Natural killer cell treated with Interleukin-12 subunit alpha and Interleukin-12 subunit beta and Interleukin-15 and Interleukin-18, amount 100 ng/mL, for 72 hours (primary cell): ENCODE measurements at regions not wholly inside any gene's neighbourhood (a gene's known extent, or its start where the extent isn't known, plus 50 kb on each side); places are given as distances from the start of the nearest gene placed in this dataset.

Experiments used
- ATAC-seq, 2 donors: fragments of 150-1000 bp; cut with Tn5 transposase in 1 of 2; sonication (Bioruptor Pico), chemical (Tn5 transposase) in 1 of 2; 2 replicates each; pipeline ENCODE4 v1.10.0; 2021
- DNase-seq: peaks from one replicate; pipeline ENCODE4 v3.0.0; 2022; ENCODE audit warnings: low spot score
- H3K27ac Mint-ChIP-seq, 2 donors: 1 replicate in 1 of 2; 2 replicates in 1 of 2; pipeline ENCODE4 v1.8.0; 2022; ENCODE audit warnings: mixed read lengths in 2 of 2, mild to moderate bottlenecking in 1 of 2, moderate library complexity in 1 of 2
- H3K27me3 Mint-ChIP-seq, 2 donors: 1 replicate in 1 of 2; 2 replicates in 1 of 2; pipeline ENCODE4 v1.8.0; 2022; ENCODE audit warnings: mixed read lengths in 2 of 2
- H3K36me3 Mint-ChIP-seq: one replicate; pipeline ENCODE4 v1.8.0; 2022; ENCODE audit warnings: mixed read lengths
- H3K4me1 Mint-ChIP-seq, 2 donors: 1 replicate in 1 of 2; 2 replicates in 1 of 2; pipeline ENCODE4 v1.8.0; 2022; ENCODE audit warnings: low read depth in 2 of 2, mixed read lengths in 2 of 2, mild to moderate bottlenecking in 1 of 2
- H3K4me3 Mint-ChIP-seq: one replicate; pipeline ENCODE4 v1.8.0; 2022; ENCODE audit warnings: mixed read lengths
- H3K9me3 Mint-ChIP-seq: 2 replicates; pipeline ENCODE4 v1.8.0; 2022; ENCODE audit warnings: mixed read lengths

GRCh38 chr12:45634273-45634917 is 95.1 kb upstream of the ARID2 start:
- peak; percentile 66 to 83 for ATAC-seq
- H3K4me3 Mint-ChIP-seq: peak overlapping the region; percentile 28

GRCh38 chr12:45637242-45637641 is 92.3 kb upstream of the ARID2 start:
- Mint-ChIP-seq H3K36me3 (no peaks in the 10 kb centered on the region), H3K9me3 (no peaks in the 10 kb centered on the region), H3K27me3 (no peaks in the 10 kb centered on the region)

More at GRCh38 chr12:45634273-45634917, 95.1 kb upstream of the ARID2 start:
- Mint-ChIP-seq H3K9me3 (no peaks in the 10 kb centered on the region), H3K27me3 (no peaks in the 10 kb centered on the region), H3K36me3 (no peaks in the 10 kb centered on the region), H3K4me1 (peaks cover 40 to 55% of the 10 kb centered on the region in 2 donors), H3K27ac (peak overlapping the region; percentile 40 to 89)
- no peak for DNase-seq

GRCh38 chr12:45637706-45638105 is 91.8 kb upstream of the ARID2 start:
- Mint-ChIP-seq H3K27ac (no peak overlapping the region), H3K27me3 (no peaks in the 10 kb centered on the region), H3K9me3 (no peaks in the 10 kb centered on the region), H3K4me3 (no peak overlapping the region), H3K36me3 (no peaks in the 10 kb centered on the region), H3K4me1 (peaks cover 28 to 42% of the 10 kb centered on the region in 2 donors)
- DNase-seq (no peak), ATAC-seq (no peak)

More at GRCh38 chr12:45637242-45637641, 92.3 kb upstream of the ARID2 start:
- peaks cover 28 to 42% of the 10 kb centered on the region in 2 donors for H3K4me1 Mint-ChIP-seq
- H3K4me3 Mint-ChIP-seq: no peak overlapping the region
- no peak for ATAC-seq
- H3K27ac Mint-ChIP-seq: no peak overlapping the region
- no peak for DNase-seq

GRCh38 chr12:45638386-45638785 is 91.1 kb upstream of the ARID2 start:
- H3K4me1 Mint-ChIP-seq: peaks cover 25 to 40% of the 10 kb centered on the region in 2 donors
- no peaks in the 10 kb centered on the region for H3K9me3 Mint-ChIP-seq
- H3K27me3 Mint-ChIP-seq: no peaks in the 10 kb centered on the region
- DNase-seq (no peak), ATAC-seq (no peak)
- H3K36me3 Mint-ChIP-seq: no peaks in the 10 kb centered on the region
- H3K4me3 Mint-ChIP-seq: no peak overlapping the region
- no peak overlapping the region for H3K27ac Mint-ChIP-seq

GRCh38 chr12:45644541-45644940 is 85.0 kb upstream of the ARID2 start:
- Mint-ChIP-seq H3K4me3 (peak overlapping the region; percentile 73), H3K9me3 (no peaks in the 10 kb centered on the region), H3K4me1 (peaks cover 13 to 24% of the 10 kb centered on the region in 2 donors), H3K27me3 (peaks cover 2 to 4% of the 10 kb centered on the region in 2 donors), H3K27ac (peak overlapping the region; percentile 61 to 78), H3K36me3 (peaks cover 13% of the 10 kb centered on the region)
- no peak for DNase-seq
- peak; percentile 61 to 72 for ATAC-seq

GRCh38 chr12:45646851-45647581 is 82.5 kb upstream of the ARID2 start:
- DNase-seq (no peak), ATAC-seq (no peak)
- peaks cover 13 to 24% of the 10 kb centered on the region in 2 donors for H3K4me1 Mint-ChIP-seq
- peaks cover 13% of the 10 kb centered on the region for H3K36me3 Mint-ChIP-seq
- H3K9me3 Mint-ChIP-seq: no peaks in the 10 kb centered on the region
- peak overlapping the region in 1 of 2 donors; percentile 45 for H3K27ac Mint-ChIP-seq
- H3K4me3 Mint-ChIP-seq: no peak overlapping the region
- peaks cover 4 to 8% of the 10 kb centered on the region in 2 donors for H3K27me3 Mint-ChIP-seq

- ATAC-seq (no peak), DNase-seq (no peak)
- Mint-ChIP-seq H3K27ac (peak overlapping the region in 1 of 2 donors; percentile 17), H3K36me3 (peaks cover 13% of the 10 kb centered on the region), H3K27me3 (peaks cover 4 to 8% of the 10 kb centered on the region in 2 donors), H3K4me1 (peaks cover 13 to 27% of the 10 kb centered on the region in 2 donors), H3K9me3 (no peaks in the 10 kb centered on the region), H3K4me3 (no peak overlapping the region)
Measured at GRCh38 chr12:45648070-45648469, 81.4 kb upstream of the ARID2 start.

GRCh38 chr12:45651029-45651428 is 78.5 kb upstream of the ARID2 start:
- H3K27me3 Mint-ChIP-seq: peaks cover 4 to 8% of the 10 kb centered on the region in 2 donors
- DNase-seq: no peak
- H3K4me3 Mint-ChIP-seq: no peak overlapping the region
- peaks cover 8% of the 10 kb centered on the region for H3K36me3 Mint-ChIP-seq
- H3K27ac Mint-ChIP-seq: no peak overlapping the region
- no peaks in the 10 kb centered on the region for H3K9me3 Mint-ChIP-seq
- H3K4me1 Mint-ChIP-seq: peaks cover 8 to 25% of the 10 kb centered on the region in 2 donors
- ATAC-seq: no peak

GRCh38 chr12:45654002-45654665 is 75.4 kb upstream of the ARID2 start:
- Mint-ChIP-seq H3K9me3 (no peaks in the 10 kb centered on the region), H3K27me3 (peaks cover 0 to 8% of the 10 kb centered on the region in 2 donors), H3K36me3 (peaks cover 14% of the 10 kb centered on the region), H3K4me1 (peaks cover 18 to 23% of the 10 kb centered on the region in 2 donors), H3K4me3 (no peak overlapping the region), H3K27ac (no peak overlapping the region)
- no peak for DNase-seq
- no peak for ATAC-seq

GRCh38 chr12:45655186-45655585 is 74.3 kb upstream of the ARID2 start:
- DNase-seq (peak; percentile 69), ATAC-seq (peak; percentile 83 to 93)
- no peak overlapping the region for H3K27ac Mint-ChIP-seq
- peaks cover 20% of the 10 kb centered on the region for H3K36me3 Mint-ChIP-seq
- H3K27me3 Mint-ChIP-seq: peaks cover 0 to under 1% of the 10 kb centered on the region in 2 donors
- H3K4me1 Mint-ChIP-seq: peaks cover 23 to 27% of the 10 kb centered on the region in 2 donors
- H3K9me3 Mint-ChIP-seq: peaks cover 4% of the 10 kb centered on the region
- no peak overlapping the region for H3K4me3 Mint-ChIP-seq

- DNase-seq (no peak), ATAC-seq (no peak)
- Mint-ChIP-seq H3K4me1 (peaks cover 24 to 30% of the 10 kb centered on the region in 2 donors), H3K27ac (peak overlapping the region in 1 of 2 donors; percentile 7), H3K9me3 (peaks cover 4% of the 10 kb centered on the region), H3K27me3 (no peaks in the 10 kb centered on the region), H3K4me3 (no peak overlapping the region), H3K36me3 (peaks cover 24% of the 10 kb centered on the region)
Measured at GRCh38 chr12:45655743-45656142, 73.8 kb upstream of the ARID2 start.

- DNase-seq (no peak), ATAC-seq (no peak)
- H3K36me3 Mint-ChIP-seq: peaks cover 27% of the 10 kb centered on the region
- H3K4me1 Mint-ChIP-seq: peaks cover 24 to 36% of the 10 kb centered on the region in 2 donors
- H3K9me3 Mint-ChIP-seq: peaks cover 4% of the 10 kb centered on the region
- H3K4me3 Mint-ChIP-seq: no peak overlapping the region
- no peak overlapping the region for H3K27ac Mint-ChIP-seq
- H3K27me3 Mint-ChIP-seq: no peaks in the 10 kb centered on the region
Measured at GRCh38 chr12:45658020-45658419, 71.5 kb upstream of the ARID2 start.

GRCh38 chr12:45660330-45660729 is 69.2 kb upstream of the ARID2 start:
- Mint-ChIP-seq H3K36me3 (peaks cover 37% of the 10 kb centered on the region), H3K4me1 (peaks cover 43 to 50% of the 10 kb centered on the region in 2 donors), H3K4me3 (peak overlapping the region; percentile 3), H3K9me3 (peaks cover 13% of the 10 kb centered on the region), H3K27me3 (no peaks in the 10 kb centered on the region), H3K27ac (peak overlapping the region in 1 of 2 donors; percentile 86)
- ATAC-seq: no peak
- no peak for DNase-seq

GRCh38 chr12:45663455-45663854 is 66.1 kb upstream of the ARID2 start:
- Mint-ChIP-seq H3K27me3 (no peaks in the 10 kb centered on the region), H3K36me3 (peaks cover 23% of the 10 kb centered on the region), H3K27ac (peak overlapping the region; percentile 36 to 96), H3K4me3 (peak overlapping the region; percentile 41), H3K4me1 (peaks cover 48 to 52% of the 10 kb centered on the region in 2 donors), H3K9me3 (peaks cover 13% of the 10 kb centered on the region)
- DNase-seq (no peak), ATAC-seq (no peak)
